Renal cortex interstitium (tissue), 11 donors: ENCODE measurements at regions not wholly inside any gene's neighbourhood (a gene's known extent, or its start where the extent isn't known, plus 50 kb on each side); places are given as distances from the start of the nearest gene placed in this dataset.

Experiments
- DNase-seq, 11 donors: peaks; one replicate each; pipeline ENCODE4 v3.0.0-alpha.2; 2013; ENCODE audit warnings: low read depth in 9 of 11, low spot score in 4 of 11; ENCODE audit errors: extremely low read depth in 1 of 11

DNA sequence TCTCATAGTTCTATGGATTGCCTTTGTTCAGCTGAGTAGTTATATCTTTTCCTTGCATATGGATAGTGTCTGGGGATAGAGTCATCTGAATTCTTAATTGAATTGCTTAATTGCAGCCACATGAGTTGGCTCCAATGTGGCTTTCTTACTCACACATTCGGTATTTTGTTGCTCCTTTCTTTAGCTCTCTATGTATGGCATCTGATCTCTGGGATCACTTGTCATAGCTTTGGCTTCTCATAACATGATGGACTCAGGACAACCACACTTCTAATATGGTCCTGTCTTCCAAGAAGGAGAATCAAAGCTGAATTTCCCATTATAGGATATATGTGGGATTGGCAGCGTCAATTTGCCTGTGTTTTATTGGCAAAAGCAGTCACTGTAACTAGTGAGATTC is 716.2 kb downstream of the NCAM2 start:
- no peak for DNase-seq

DNA sequence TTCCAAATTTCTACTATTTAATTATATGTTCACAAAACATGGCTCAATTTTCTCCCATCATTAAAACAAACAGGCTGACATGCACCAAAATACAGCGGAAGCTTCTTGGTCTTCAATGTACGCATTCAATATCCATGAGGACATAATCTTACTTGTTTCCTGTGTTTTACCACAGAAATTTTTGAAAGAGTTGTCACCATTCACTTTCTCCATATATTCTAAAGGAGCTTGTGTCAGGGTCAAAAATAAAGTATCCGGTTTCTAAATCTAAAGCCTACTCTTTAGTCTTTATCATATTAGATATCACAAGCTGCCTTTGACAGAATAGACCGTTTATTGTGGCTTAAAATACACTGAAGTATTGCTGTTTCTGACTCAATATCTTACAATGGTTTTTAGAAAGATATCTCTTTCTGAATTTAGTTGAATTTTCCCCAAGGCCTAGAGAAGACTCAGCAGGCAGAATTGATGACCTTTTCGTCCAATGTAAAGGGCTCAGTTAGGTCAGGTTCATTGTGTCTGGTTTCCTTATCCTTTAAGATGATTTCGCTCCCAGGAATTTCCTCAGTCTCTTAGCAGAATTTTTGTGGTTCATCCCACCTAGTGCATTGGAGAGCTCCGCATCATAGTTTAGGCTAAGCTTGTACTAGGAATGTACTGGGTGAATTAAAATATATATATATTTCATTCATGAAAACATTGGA is 717.2 kb downstream of the NCAM2 start:
- DNase-seq = no peak

DNA sequence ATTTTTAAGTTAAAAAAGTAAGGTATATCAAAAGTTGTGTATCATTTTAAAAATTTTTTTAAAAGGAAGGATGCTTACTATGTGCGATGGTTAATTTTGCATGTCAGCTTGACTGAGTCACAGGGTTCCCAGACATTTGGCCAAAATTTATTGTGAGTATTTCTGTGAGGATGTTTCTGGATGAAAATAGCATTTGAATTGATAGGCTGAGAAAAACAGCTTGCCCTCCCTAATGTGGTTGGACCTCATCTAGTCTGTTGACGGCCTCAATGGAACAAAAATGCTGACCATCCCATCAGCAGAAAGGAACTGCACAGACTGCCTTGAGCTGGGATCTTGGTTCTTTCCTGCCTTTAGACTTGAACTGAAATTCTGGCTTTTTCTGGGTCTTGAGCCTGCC is 724.5 kb downstream of the NCAM2 start:
- no peak for DNase-seq

DNA sequence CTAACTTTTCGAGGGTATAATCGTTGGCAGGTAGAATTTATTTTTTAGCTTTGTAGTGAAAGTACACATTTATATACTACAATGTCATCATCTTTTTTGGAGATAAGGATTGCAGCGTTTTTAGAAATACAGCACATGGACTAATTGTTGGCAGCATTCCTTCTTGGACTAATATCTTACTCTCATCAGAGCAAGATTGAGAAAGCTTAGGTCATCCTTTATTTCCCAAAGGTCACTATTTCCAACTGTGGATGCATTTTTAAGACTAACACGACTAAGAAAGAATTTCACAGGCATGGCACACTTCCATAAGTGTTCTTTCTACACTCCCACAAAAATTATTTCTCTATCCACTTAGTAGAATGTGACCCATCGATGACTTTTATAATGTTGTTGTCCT is 732.3 kb downstream of the NCAM2 start:
- no peak for DNase-seq

DNA sequence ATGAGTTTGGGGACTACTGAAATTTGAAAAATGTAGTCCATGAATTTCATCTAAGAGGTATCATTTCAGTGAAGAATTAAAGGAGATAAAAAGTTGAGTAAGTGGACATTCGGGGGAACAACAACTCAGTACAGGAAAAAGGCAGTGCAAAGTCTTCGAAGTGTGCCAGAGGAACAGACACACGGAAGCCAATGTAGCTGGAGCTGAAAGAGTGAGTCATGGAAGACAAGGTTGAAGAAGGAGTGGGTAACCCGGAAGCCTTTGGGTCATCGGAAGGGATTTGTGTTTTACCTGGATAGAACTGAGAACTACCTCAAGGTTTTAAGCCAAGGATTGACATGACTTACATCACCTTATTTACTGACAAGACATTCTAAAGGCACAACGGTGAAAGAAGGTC is 733.4 kb downstream of the NCAM2 start:
- no peak for DNase-seq

DNA sequence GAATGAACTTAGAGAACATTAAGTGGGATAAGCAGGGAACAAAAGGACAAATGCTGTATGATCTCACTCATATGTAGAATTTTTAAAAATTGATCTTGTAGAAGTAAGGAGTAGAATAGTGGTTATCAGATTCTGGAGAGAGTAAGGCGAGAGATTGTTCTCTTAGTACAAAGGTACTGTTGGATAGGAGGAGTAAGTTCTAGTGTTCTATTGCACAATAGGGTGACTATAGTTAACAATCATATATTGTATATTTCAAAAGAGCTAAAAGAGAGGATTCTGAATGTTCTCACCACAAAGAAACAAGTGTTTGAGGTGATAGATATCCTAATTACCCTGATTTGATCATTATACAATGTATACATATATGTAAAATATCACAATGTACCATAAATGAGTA is 735.9 kb downstream of the NCAM2 start:
- no peak for DNase-seq

DNA sequence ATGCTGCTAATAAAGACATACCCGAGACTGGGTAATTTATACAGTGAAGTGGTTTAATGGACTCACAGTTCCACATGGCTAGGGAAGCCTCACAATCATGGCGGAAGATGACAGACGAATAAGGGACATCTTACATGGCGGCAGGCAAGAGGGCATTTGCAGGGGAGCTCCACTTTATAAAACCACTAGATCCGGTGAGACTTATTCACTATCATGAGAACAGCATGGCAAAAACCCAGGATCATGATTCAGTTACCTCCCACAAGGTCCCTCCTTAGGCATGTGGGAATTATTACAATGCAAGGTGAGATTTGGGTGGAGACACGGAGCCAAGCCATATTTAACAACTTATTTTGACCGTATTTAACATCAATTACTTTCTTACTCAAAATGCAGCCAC is 739.0 kb downstream of the NCAM2 start:
- DNase-seq = no peak

DNA sequence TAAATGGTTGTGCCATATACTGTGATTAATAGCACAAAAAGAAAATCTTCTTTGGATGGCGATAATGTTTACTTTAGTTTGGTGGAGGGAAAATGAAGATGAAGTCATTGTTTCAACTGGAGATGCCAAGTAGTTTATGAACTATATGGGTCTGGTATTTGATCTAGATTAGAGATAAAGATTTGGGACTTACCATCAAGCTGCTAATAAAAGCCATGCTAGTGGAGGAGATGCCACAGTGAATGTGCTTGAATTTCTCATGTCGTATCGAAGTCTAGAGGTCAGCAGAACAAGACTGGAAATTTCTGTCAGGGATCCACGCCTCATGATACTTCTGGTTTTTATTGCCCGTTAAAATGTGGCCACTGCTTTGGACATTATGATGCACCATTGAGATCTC is 742.0 kb downstream of the NCAM2 start:
- no peak for DNase-seq

DNA sequence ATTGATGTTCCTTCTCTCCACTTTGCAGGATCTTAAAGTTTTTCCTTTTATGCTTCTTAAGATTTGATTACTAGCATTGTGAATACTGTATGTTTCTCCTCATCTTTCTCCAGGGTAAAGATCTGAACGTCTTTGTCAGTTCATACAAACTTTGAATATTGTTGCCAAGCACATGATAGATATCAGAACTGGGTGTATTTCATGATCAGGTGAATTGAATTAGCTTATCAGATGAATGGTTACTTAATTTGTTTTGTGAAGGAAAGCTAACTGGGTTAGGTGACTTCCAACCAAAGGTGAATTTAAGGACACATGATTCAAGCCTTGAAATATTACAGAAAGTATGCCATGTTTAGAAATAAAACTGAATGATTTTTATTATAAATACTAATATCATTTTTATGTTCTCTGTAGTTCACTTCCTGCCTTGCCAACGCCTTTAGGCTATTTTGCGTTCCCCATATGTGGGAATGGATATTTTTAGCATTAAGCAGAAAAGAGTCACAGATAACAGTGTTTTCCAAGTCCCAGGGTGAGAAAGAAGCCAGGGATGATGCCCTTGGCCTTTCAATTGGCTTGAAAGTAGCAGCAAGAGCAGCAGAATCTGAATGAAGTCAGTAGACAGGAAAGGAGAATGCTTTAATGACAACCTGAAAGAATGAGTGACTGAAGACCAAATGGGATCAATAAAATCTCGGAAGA is 752.1 kb downstream of the NCAM2 start:
- DNase-seq = no peak

DNA sequence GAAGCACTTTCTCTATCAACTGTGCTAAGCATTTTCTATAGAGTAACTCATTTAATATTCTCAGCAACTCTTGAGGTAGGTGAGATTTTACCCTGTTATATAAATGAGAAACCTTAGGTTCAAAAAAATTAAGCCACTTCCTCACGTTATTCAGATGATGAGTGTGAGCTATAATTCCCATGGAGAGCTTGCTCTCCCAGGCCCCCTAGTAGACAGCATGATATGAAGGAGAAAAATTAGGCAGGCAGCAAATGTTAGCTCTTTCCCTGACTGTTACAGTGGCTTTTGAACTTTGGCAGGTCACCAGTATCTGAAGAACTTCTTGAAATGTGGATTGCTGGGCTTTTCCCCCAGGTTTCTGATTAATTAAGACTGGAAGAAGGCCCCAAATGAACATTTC is 753.1 kb downstream of the NCAM2 start:
- no peak for DNase-seq

DNA sequence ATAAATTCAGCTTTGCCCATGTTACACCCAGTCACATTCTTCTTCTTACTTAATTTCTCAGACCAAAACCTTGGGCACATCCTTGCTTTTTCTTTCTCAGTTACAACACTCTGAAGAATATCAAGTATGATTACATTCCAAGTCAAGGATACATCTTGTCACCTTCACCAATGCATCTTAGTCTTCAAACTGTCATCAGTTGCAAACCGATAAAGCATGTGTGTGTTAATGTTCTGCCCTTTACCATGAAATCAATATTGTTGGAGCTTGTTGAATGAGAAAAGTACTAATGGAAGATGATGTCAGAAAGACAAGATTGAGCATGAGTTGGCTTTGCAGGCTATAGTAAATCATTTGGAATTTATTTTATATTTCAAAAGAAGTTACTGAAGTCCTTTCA is 764.6 kb downstream of the NCAM2 start:
- no peak for DNase-seq

DNA sequence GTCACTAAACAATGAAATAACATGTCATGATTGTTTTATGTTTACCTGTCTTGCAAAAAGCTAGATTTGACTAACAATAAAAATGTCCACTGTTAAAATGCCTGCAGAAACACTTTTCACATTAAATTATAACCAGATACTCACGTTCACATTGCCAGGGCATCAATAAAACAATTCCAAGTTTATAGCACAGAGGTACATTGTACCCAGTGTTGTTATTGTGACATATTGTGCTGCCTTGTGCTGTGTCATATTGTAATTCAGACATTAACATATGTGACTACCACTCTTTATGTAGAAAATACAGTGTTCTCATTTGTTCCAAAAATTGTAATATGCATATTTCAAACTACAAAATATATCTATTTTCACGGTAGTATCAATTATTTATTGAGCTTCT is 766.1 kb downstream of the NCAM2 start:
- no peak for DNase-seq

DNA sequence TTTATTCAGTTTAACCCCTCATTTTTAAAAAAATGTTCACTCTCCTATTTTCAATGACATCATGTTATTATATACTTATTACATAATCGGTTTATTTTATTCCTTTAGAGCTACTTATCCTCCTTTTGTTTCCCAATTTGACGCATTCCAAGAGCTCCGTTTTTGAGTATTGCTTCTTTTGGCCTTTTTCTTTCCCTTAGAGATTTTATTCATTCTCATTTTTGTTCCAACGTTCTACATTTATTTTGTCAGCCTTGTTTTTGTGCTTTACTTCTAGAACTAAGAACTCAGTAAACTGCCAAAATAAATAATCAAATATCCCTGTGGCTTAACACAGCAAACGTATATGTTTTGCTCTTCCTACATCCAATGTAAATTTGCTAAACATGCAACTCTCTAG is 769.1 kb downstream of the NCAM2 start:
- DNase-seq = no peak

DNA sequence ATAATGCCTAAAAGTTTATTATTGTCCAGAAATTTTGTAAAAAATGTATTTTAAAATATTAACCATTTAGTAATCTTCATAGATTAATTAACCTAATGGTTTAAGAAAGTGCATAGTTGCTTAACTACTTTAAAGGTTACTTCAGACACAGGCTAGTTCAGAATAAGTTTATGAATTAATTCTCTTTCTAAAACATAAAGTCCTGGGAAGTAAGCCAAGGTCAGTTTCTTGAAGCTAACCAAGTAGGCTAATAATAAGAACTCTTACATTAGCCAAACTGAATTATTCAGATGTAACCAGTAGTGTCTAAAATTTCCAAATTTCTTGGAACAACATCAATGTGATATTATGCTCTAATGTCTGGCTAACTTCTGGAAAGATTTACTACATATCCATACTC is 790.4 kb downstream of the NCAM2 start:
- DNase-seq = no peak

DNA sequence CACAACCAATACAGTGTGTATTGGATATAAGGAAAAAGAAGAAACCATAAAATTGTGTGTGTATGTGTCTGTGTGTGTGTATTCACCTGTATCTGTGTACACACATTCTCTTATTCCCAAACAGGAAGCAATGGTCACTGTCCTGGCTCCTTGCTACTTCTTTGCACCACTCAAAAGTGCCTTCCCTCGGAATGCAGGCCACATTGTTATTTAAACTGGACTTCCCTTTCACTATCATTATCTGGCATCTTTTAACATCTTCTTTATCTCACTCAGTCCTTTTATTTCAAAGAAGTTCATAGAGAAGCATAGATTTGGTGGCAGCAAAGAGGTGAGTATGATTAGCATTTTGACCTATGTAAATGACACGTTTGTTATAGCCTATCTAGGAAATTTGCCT is 803.7 kb downstream of the NCAM2 start:
- DNase-seq = no peak

DNA sequence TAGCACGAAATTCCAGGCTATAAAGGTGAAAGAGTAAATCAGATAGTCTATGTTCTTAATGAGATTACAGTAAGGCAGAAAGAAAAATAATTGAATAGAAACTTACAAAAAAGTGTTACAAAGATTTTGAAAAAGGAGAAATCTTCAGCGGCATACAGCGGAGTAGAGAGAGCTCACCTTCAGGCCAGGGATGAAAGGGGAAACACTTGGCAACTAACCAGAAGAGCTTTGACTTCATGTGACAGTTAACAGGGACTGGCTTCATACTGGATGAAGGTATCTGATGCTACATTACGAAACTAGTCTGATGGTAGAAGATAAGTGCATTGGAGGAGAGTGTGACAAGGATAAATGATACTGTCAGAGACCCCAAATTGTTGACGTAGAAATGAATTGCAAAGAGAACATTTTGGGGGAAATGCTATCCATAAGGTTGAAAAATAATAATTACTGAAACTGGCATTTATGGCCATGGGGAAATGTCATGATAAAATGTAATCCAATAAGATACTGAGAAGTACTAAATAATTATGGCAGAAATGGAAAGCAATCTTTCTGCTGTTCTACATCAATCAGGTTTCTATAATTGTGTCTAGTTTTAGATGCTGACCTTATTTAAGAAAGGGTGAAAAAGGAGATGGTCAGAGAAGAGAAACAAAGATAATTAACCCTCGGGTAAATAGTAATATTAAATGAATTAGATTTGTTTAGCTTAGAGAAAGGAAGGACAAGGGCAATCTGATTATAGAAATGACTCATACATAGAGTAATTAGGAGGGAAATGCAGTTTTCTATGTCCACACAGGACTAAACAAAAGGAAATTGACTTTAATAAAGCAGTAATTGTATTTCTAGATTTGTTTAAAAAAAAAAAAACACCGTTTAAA is 808.7 kb downstream of the NCAM2 start:
- no peak for DNase-seq

DNA sequence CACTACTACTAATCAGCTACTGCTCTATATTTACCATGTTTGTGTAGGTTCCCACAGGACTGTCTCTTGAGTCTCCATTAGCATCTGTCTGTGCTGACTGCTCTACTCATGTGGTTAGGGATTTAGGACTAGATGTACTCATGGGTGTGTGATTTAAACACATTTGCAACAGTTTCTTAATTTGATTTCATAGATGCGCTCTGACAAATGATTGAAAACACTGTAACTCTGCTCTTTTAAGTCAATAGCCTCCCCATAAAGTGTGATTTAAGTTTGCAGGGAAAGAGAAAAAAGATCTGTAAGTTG is 809.3 kb downstream of the NCAM2 start:
- DNase-seq = no peak

DNA sequence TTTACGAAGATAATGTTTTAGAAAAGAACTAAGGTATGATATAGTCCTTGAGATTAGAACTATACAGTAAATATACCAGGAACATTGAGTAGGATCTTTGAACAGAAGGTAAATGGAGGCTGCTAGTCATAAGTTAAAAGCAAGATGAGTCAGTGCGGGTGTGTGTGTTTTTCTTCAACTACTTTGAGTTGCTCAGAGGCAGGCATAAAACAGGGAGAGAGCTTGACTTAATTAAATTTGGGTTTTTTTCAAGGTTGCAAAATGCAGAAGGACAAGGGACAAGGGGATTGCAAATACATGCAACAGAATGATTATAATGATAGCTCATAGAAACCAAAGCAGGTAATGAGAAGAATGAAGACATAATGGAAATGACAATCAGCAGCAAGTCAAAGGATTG is 815.1 kb downstream of the NCAM2 start:
- no peak for DNase-seq

DNA sequence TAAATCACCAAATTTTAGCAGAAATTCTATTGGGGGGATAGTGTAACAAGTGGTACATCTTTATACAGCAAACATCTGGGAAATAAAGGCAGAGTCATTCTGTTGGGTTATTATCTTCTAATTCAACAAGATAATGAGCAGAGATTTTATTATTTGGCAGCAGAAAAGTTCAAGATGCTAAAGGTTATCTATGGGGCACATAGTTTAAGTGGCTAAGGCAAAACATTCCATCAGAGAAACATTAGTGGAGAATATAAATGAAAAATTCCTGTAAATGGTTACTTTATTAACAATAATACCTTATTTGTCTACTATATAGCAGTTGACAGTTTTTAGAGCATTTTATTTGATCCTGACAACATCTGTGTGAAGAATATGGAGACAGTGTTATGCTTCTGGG is 815.7 kb downstream of the NCAM2 start:
- no peak for DNase-seq

DNA sequence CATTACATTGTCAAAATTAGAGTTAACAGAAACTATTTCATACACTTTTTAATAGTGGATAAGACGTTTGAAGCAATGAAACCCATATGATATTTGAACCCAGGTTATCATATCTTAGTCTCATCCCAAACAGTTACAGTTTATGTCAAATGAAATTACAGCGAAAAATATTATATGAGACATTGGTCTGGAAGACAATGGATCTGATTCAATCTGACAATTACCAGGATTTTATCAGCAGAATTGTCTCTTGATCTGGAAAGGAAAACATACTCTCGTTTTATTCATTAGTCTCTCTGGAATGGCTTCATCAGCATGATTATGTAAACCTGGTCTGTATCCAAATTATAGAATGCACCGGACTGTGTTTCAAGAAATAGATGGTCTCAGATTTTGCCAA is 818.6 kb downstream of the NCAM2 start:
- no peak for DNase-seq
